ENCODE measurements at regions not wholly inside any gene's neighbourhood (a gene's known extent, or its start where the extent isn't known, plus 50 kb on each side); places are given as distances from the start of the nearest gene placed in this dataset.

DNA sequence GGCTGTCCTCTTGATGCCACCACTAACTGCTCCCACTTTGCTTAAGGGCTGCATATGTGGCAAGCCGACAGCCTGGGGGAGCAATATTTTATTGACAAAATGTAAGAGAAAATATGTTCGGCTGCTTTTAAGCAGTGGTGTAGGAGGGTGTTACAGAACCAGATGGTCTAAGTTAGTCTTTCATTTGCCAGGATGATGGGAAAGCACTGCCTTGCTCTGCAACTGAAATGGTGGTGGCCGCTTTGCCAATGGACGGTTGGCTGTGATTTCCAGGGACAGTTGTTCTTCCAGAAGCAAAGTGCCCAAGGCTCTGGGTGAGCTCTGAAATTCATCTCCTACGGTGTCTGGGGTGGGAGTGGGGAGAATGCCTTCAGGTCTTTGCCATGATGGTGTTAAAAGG is 469.3 kb downstream of the TOX3 start:
- ChIA-PET CTCF (no interaction called here), POLR2A (no interaction called here)
- TF ChIP-seq, protein P1, sequence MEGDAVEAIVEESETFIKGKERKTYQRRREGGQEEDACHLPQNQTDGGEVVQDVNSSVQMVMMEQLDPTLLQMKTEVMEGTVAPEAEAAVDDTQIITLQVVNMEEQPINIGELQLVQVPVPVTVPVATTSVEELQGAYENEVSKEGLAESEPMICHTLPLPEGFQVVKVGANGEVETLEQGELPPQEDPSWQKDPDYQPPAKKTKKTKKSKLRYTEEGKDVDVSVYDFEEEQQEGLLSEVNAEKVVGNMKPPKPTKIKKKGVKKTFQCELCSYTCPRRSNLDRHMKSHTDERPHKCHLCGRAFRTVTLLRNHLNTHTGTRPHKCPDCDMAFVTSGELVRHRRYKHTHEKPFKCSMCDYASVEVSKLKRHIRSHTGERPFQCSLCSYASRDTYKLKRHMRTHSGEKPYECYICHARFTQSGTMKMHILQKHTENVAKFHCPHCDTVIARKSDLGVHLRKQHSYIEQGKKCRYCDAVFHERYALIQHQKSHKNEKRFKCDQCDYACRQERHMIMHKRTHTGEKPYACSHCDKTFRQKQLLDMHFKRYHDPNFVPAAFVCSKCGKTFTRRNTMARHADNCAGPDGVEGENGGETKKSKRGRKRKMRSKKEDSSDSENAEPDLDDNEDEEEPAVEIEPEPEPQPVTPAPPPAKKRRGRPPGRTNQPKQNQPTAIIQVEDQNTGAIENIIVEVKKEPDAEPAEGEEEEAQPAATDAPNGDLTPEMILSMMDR (IDR thresholded peaks at IDR 0.05; ENCODE audit: control extremely low read depth, extremely low read depth, low read depth, missing control alignments): no peak
- DNase-seq (ENCODE audit: extremely low spot score): no peak

DNA sequence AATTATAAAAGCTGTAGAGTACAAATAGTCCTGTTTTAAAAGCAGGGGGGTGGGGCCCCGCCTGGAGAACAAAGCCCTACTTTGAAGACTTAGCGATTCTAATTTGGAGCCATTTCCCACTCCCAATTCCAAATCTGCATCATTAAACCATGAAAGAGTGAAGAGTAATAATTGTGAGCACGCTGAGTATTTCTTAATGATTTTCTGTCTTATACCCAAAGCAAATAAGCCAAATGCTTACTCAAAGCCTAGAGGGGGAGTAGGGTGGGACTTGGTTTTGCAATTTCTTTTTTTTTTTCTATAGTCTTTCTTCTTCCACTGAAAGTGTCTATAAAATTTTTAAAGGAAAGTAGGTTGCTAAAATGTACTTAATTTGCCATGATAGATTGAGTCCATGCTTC is 470.1 kb downstream of the TOX3 start:
- ChIA-PET POLR2A (no interaction called here), CTCF (no interaction called here)
- no peak for DNase-seq (ENCODE audit: extremely low spot score)
- TF ChIP-seq, protein P1 (IDR thresholded peaks at IDR 0.05; ENCODE audit: control extremely low read depth, extremely low read depth, low read depth, missing control alignments): no peak

GRCh38 chr16:52076332-52076731 is 470.6 kb downstream of the TOX3 start:
- TF ChIP-seq, protein P1 (IDR thresholded peaks at IDR 0.05; ENCODE audit: control extremely low read depth, extremely low read depth, low read depth, missing control alignments): no peak
- DNase-seq (ENCODE audit: extremely low spot score): no peak
- ChIA-PET POLR2A (no interaction called here), CTCF (no interaction called here)

DNA sequence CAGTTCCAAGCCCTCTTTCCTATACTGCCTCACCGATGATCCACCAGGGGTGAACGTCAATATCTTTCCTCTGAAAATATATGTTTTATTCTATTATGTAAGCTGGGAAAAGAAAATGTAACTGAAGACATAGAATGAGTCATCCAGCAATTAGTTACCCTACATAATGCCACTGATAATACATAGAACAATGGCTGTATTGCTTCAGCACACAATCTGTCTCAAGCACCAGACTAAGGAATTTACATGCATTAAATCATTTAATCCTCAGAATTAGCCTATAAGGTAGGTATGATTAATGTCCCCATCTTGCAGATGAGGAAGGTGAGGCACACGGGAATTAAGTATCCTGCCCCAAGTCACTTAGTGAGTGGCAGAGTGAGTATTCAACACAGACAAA is 472.8 kb downstream of the TOX3 start:
- ChIA-PET POLR2A (no interaction called here), CTCF (interaction anchor here (1.7 kb wide), 1 partner anchor 43 kb away, joined by 3 read pairs; no protein-coding TSS in a partner anchor)
- TF ChIP-seq, protein P1 (IDR thresholded peaks at IDR 0.05; ENCODE audit: control extremely low read depth, extremely low read depth, low read depth, missing control alignments): no peak
- no peak for DNase-seq (ENCODE audit: extremely low spot score)

GRCh38 chr16:52073024-52073423 is 473.9 kb downstream of the TOX3 start:
- TF ChIP-seq, protein P1 (IDR thresholded peaks at IDR 0.05; ENCODE audit: control extremely low read depth, extremely low read depth, low read depth, missing control alignments): no peak
- no peak for DNase-seq (ENCODE audit: extremely low spot score)
- CTCF ChIA-PET: interaction anchor here (1.5 to 1.7 kb wide), 2 partner anchors 13 to 42 kb away, joined by 3 to 4 read pairs; no protein-coding TSS in a partner anchor
- POLR2A ChIA-PET: no interaction called here

- TF ChIP-seq, protein P1 (IDR thresholded peaks at IDR 0.05; ENCODE audit: control extremely low read depth, extremely low read depth, low read depth, missing control alignments): no peak
- POLR2A ChIA-PET: no interaction called here
- DNase-seq (ENCODE audit: extremely low spot score): no peak
- CTCF ChIA-PET: no interaction called here
These were observed 475.8 kb downstream of the TOX3 start for GRCh38 chr16:52071101-52071500.

Measured in GM10248 (cell line).